Activated effector memory CD4-positive, alpha-beta T cell treated with anti-CD3 and anti-CD28 coated beads, Interleukin-2, amount 50 U/mL, for 16 hours (primary cell): ENCODE measurements at regions not wholly inside any gene's neighbourhood (a gene's known extent, or its start where the extent isn't known, plus 50 kb on each side); places are given as distances from the start of the nearest gene placed in this dataset.

Source experiments
- DNase-seq: peaks from one replicate; pipeline ENCODE4 v3.0.0-alpha.2; 2020

- DNase-seq: no peak
These were observed 507.8 kb downstream of the TUSC7 start for GRCh38 chr3:117217355-117217754.

- no peak for DNase-seq
These were observed 508.3 kb downstream of the TUSC7 start for GRCh38 chr3:117217760-117218316.

- no peak for DNase-seq
These were observed 509.1 kb downstream of the TUSC7 start for GRCh38 chr3:117218641-117219048.

- DNase-seq: no peak
These were observed 509.7 kb downstream of the TUSC7 start for GRCh38 chr3:117219296-117219695.

- no peak for DNase-seq
These were observed 517.4 kb downstream of the TUSC7 start for GRCh38 chr3:117226932-117227331.

- DNase-seq: no peak
These were observed 518.9 kb downstream of the TUSC7 start for GRCh38 chr3:117228466-117228865.

- DNase-seq: no peak
These were observed 521.3 kb downstream of the TUSC7 start for GRCh38 chr3:117230924-117231323.

- no peak for DNase-seq
These were observed 524.8 kb downstream of the TUSC7 start for GRCh38 chr3:117234331-117234730.

- no peak for DNase-seq
These were observed 525.7 kb downstream of the TUSC7 start for GRCh38 chr3:117235304-117235703.

- DNase-seq: no peak
These were observed 529.2 kb downstream of the TUSC7 start for GRCh38 chr3:117238806-117239205.

GRCh38 chr3:117243657-117244056, 534.1 kb downstream of the TUSC7 start:
- DNase-seq: no peak

GRCh38 chr3:117246771-117247555, 537.4 kb downstream of the TUSC7 start:
- DNase-seq: no peak

GRCh38 chr3:117248153-117248552, 538.6 kb downstream of the TUSC7 start:
- DNase-seq: no peak

- no peak for DNase-seq
These were observed 542.6 kb downstream of the TUSC7 start for GRCh38 chr3:117252208-117252607.

GRCh38 chr3:117252651-117253050, 543.1 kb downstream of the TUSC7 start:
- DNase-seq: no peak

- no peak for DNase-seq
These were observed 544.1 kb downstream of the TUSC7 start for GRCh38 chr3:117253636-117254035.

- no peak for DNase-seq
These were observed 545.4 kb downstream of the TUSC7 start for GRCh38 chr3:117254985-117255384.

- no peak for DNase-seq
These were observed 546.2 kb downstream of the TUSC7 start for GRCh38 chr3:117255736-117256135.

GRCh38 chr3:117261983-117262421, 552.4 kb downstream of the TUSC7 start:
- no peak for DNase-seq

- DNase-seq: no peak
These were observed 553.7 kb downstream of the TUSC7 start for GRCh38 chr3:117263270-117263669.

GRCh38 chr3:117263745-117264144, 554.2 kb downstream of the TUSC7 start:
- no peak for DNase-seq

- DNase-seq: no peak
These were observed 554.8 kb downstream of the TUSC7 start for GRCh38 chr3:117264204-117264994.

- no peak for DNase-seq
These were observed 557.2 kb downstream of the TUSC7 start for GRCh38 chr3:117266806-117267205.

GRCh38 chr3:117268318-117268717, 558.7 kb downstream of the TUSC7 start:
- DNase-seq: no peak
